ENCODE measurements at regions not wholly inside any gene's neighbourhood (a gene's known extent, or its start where the extent isn't known, plus 50 kb on each side); places are given as distances from the start of the nearest gene placed in this dataset.
"Not testable (repeated sequence)": the region's sequence is repeated elsewhere in the genome, so short reads cannot be mapped to it uniquely, and the experiment has no call there.

DNA sequence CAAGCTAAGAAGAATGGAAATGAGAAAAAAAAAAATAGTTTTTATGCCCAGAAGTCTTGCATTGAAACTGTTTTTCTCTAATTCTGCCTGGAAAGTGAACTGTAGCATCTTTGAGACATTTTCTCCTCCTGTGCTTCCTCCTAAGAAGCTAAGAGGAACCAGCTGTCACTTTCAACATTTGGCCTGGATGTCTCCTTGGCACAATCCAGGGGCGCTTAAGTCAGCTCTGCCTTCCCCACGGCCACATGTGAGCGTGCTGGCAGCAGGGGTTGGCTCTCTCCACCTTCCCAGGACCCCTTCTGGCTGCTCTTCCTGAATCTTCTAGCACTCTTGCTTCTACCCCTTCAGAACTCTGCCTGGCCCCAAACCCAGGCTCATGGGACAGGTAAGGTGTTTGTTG, 289.6 kb upstream of the ADARB2 start:
- no peak for TF ChIP-seq EZH2phosphoT487 (IDR thresholded peaks at IDR 0.05)
- TF ChIP-seq, protein P1, sequence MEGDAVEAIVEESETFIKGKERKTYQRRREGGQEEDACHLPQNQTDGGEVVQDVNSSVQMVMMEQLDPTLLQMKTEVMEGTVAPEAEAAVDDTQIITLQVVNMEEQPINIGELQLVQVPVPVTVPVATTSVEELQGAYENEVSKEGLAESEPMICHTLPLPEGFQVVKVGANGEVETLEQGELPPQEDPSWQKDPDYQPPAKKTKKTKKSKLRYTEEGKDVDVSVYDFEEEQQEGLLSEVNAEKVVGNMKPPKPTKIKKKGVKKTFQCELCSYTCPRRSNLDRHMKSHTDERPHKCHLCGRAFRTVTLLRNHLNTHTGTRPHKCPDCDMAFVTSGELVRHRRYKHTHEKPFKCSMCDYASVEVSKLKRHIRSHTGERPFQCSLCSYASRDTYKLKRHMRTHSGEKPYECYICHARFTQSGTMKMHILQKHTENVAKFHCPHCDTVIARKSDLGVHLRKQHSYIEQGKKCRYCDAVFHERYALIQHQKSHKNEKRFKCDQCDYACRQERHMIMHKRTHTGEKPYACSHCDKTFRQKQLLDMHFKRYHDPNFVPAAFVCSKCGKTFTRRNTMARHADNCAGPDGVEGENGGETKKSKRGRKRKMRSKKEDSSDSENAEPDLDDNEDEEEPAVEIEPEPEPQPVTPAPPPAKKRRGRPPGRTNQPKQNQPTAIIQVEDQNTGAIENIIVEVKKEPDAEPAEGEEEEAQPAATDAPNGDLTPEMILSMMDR (IDR thresholded peaks at IDR 0.05), result no peak
- TF ChIP-seq EZH2 (IDR thresholded peaks at IDR 0.05), result no peak
- no peaks in the 10 kb centered on the region for H3F3A ChIP-seq (ENCODE audit: low read depth)
- Mint-ChIP-seq H3K36me3 (no peaks in the 10 kb centered on the region), H3K4me3 (no peak overlapping the region), H3K27ac (no peak overlapping the region), H3K9me3 (no peaks in the 10 kb centered on the region), H3K4me1 (no peaks in the 10 kb centered on the region), H3K27me3 (ENCODE audit: insufficient read depth, low read depth) (peaks cover 2% of the 10 kb centered on the region)
- H3K4me1 ChIP-seq, result no peaks in the 10 kb centered on the region
- no peaks in the 10 kb centered on the region for H3K36me3 ChIP-seq
- no peak overlapping the region for H2AFZ ChIP-seq (replicated peaks)
- DNase-seq (ENCODE audit: low spot score), result no peak
- no peaks in the 10 kb centered on the region for H3K79me2 ChIP-seq (ENCODE audit: low read depth)
- H3K4me2 ChIP-seq, result no peak overlapping the region
- H4K20me1 ChIP-seq (ENCODE audit: low read depth), result no peaks in the 10 kb centered on the region
- H3K27me3 ChIP-seq, result no peaks in the 10 kb centered on the region
- no peak overlapping the region for H3K4me3 ChIP-seq
- no peak overlapping the region for H3K9ac ChIP-seq
- H3K9me3 ChIP-seq (ENCODE audit: low read depth), result no peaks in the 10 kb centered on the region
- no peak overlapping the region for H3K27ac ChIP-seq

GRCh38 chr10:2024750-2025149, 287.4 kb upstream of the ADARB2 start:
- not testable (repeated sequence) for H3K4me2 ChIP-seq; H3K9ac ChIP-seq; H3K27ac Mint-ChIP-seq; H3K36me3 Mint-ChIP-seq; H2AFZ ChIP-seq (replicated peaks); H3F3A ChIP-seq (ENCODE audit: low read depth); H3K27me3 ChIP-seq; H4K20me1 ChIP-seq (ENCODE audit: low read depth); H3K79me2 ChIP-seq (ENCODE audit: low read depth); H3K9me3 ChIP-seq (ENCODE audit: low read depth); H3K4me3 ChIP-seq; H3K27ac ChIP-seq; H3K4me1 ChIP-seq; H3K4me1 Mint-ChIP-seq; H3K4me3 Mint-ChIP-seq; H3K9me3 Mint-ChIP-seq; DNase-seq (ENCODE audit: low spot score); H3K36me3 ChIP-seq; H3K27me3 Mint-ChIP-seq (ENCODE audit: insufficient read depth, low read depth)

GRCh38 chr10:2023687-2024086, 286.4 kb upstream of the ADARB2 start:
- no peak overlapping the region for H3K4me3 Mint-ChIP-seq
- no peak overlapping the region for H3K4me3 ChIP-seq
- no peak overlapping the region for H3K27ac ChIP-seq
- H3K27ac Mint-ChIP-seq, result no peak overlapping the region
- no peaks in the 10 kb centered on the region for H3K9me3 Mint-ChIP-seq
- no peak overlapping the region for H3K4me2 ChIP-seq
- H3K9me3 ChIP-seq (ENCODE audit: low read depth), result no peaks in the 10 kb centered on the region
- H3K27me3 Mint-ChIP-seq (ENCODE audit: insufficient read depth, low read depth), result peaks cover 2% of the 10 kb centered on the region
- H3K4me1 Mint-ChIP-seq, result no peaks in the 10 kb centered on the region
- no peak overlapping the region for H2AFZ ChIP-seq (replicated peaks)
- H3K9ac ChIP-seq, result no peak overlapping the region
- no peaks in the 10 kb centered on the region for H4K20me1 ChIP-seq (ENCODE audit: low read depth)
- no peaks in the 10 kb centered on the region for H3K36me3 Mint-ChIP-seq
- H3K27me3 ChIP-seq, result no peaks in the 10 kb centered on the region
- no peaks in the 10 kb centered on the region for H3K36me3 ChIP-seq
- no peak for TF ChIP-seq EZH2 (IDR thresholded peaks at IDR 0.05)
- TF ChIP-seq, protein P1 (IDR thresholded peaks at IDR 0.05), result no peak
- TF ChIP-seq EZH2phosphoT487 (IDR thresholded peaks at IDR 0.05), result no peak
- no peaks in the 10 kb centered on the region for H3K79me2 ChIP-seq (ENCODE audit: low read depth)
- H3K4me1 ChIP-seq, result peaks cover under 1% of the 10 kb centered on the region
- DNase-seq (ENCODE audit: low spot score), result no peak
- H3F3A ChIP-seq (ENCODE audit: low read depth), result no peaks in the 10 kb centered on the region

DNA sequence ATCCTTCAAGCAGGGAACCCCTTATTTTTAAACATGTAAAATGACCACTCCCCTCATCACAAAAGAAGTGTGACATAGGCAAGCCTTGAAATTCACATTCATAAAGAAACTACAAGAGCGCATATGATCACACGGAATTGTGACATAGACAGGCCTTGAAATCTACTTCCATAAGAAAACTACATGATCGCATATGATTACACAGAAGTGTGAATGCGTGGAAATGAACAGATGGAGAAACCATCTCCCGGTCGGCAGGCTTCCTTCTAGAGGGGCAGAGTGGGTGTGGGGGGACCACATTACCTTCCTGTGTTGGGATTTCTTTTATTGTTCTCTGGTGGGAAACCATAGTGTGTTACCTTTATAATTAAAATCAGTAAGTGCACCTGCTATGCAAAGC, 285.1 kb upstream of the ADARB2 start:
- H3K4me1 ChIP-seq, result peaks cover 12% of the 10 kb centered on the region
- no peak overlapping the region for H3K4me3 ChIP-seq
- H3K9me3 ChIP-seq (ENCODE audit: low read depth), result no peaks in the 10 kb centered on the region
- DNase-seq (ENCODE audit: low spot score), result no peak
- Mint-ChIP-seq H3K27ac (no peak overlapping the region), H3K4me3 (no peak overlapping the region), H3K9me3 (no peaks in the 10 kb centered on the region), H3K36me3 (no peaks in the 10 kb centered on the region), H3K27me3 (ENCODE audit: insufficient read depth, low read depth) (peaks cover 2% of the 10 kb centered on the region), H3K4me1 (no peaks in the 10 kb centered on the region)
- H2AFZ ChIP-seq (replicated peaks), result no peak overlapping the region
- H4K20me1 ChIP-seq (ENCODE audit: low read depth), result no peaks in the 10 kb centered on the region
- H3K4me2 ChIP-seq, result no peak overlapping the region
- H3K9ac ChIP-seq, result no peak overlapping the region
- no peaks in the 10 kb centered on the region for H3K27me3 ChIP-seq
- TF ChIP-seq EZH2 (IDR thresholded peaks at IDR 0.05), result no peak
- TF ChIP-seq, protein P1 (IDR thresholded peaks at IDR 0.05), result no peak
- no peak for TF ChIP-seq EZH2phosphoT487 (IDR thresholded peaks at IDR 0.05)
- no peaks in the 10 kb centered on the region for H3F3A ChIP-seq (ENCODE audit: low read depth)
- H3K79me2 ChIP-seq (ENCODE audit: low read depth), result no peaks in the 10 kb centered on the region
- H3K36me3 ChIP-seq, result no peaks in the 10 kb centered on the region
- no peak overlapping the region for H3K27ac ChIP-seq
